HG03039 (cell line): ENCODE measurements at regions not wholly inside any gene's neighbourhood (a gene's known extent, or its start where the extent isn't known, plus 50 kb on each side); places are given as distances from the start of the nearest gene placed in this dataset.

Experiments used
- ATAC-seq: cut with Tn5 transposase; IDR thresholded peaks from one replicate; pipeline ENCODE4 v1.9.1; 2021; ENCODE audit warnings: mild to moderate bottlenecking, moderate library complexity; ENCODE audit not compliant: unreplicated experiment

DNA sequence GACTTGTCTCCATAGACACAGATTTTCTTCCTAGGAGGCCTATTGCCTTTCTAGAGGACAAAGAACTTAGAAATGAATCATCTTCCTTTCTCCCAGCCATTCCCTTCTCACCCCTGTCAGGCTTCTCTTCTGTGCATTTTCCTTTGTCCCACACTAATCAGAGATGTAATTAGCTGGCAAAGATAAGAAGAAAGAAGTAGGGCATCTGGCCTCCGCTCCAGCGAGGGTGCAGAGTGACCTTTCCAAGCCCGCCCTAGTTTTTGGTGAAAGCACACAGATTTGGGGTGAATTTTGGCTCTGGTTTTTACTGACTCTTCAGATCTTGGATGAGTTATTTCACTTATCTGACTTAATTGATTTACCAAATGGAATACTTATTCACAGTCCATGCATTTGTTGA lies 626.5 kb downstream of the ZEB2 start:
- ATAC-seq = no peak

GRCh38 chr2:143891879-143892308 lies 628.0 kb downstream of the ZEB2 start:
- no peak for ATAC-seq

DNA sequence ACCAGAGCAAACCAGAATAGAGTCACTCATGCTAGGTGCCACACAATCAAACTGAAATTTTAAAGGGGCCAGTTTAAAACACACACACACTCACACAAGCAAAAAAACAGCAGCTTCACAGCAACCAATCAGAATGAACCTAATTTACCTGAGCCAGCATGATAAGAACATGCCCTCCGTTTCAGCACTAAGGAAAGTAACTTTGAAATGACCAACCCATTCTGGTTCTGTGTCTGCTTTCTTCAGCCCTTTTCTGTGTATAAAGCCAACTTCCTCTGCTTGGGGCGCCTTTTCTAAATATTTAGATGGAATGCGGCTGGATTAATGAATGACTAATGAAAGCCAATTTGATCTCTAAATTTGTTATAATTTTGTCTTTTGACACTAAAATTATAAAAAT lies 629.1 kb downstream of the ZEB2 start:
- no peak for ATAC-seq

- ATAC-seq = no peak
Measured at GRCh38 chr2:143889216-143889615, 630.7 kb downstream of the ZEB2 start.

DNA sequence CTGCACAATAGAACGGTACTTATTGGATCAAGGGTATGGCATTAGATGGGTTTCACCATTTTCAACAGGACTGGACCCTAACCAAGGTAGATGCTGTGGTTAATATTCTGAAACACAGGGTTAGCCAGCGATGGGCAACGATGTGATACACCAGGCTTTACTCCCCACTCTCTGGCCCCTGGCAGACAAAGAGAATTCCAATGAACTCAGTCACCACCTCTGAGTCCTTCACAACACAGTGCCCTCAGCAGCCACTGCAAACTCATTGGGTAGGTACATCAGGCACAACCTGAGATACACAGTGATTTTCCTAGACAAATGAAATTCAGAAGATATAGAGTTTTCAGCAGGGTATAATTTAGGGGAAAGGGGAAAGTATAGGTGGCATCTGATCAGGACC lies 634.5 kb downstream of the ZEB2 start:
- no peak for ATAC-seq

DNA sequence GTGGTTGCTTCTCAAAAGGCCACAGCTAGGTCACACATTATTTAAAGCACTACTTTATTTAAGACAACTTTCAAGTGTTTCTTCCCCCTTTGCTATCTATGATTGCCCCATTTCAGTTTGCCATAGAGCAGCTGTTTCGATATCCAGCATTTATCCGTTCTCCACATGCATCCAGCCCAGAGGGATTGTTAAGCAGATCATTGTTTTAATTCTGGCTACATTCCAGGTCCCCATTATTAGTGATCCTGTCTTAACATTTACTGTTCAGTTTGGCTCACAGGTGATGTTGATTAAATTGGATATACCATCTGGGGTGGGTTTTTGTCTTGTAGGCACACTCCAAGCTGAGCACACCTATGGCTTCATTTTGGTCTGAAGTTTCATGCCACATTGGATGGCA lies 638.7 kb downstream of the ZEB2 start:
- ATAC-seq = no peak

DNA sequence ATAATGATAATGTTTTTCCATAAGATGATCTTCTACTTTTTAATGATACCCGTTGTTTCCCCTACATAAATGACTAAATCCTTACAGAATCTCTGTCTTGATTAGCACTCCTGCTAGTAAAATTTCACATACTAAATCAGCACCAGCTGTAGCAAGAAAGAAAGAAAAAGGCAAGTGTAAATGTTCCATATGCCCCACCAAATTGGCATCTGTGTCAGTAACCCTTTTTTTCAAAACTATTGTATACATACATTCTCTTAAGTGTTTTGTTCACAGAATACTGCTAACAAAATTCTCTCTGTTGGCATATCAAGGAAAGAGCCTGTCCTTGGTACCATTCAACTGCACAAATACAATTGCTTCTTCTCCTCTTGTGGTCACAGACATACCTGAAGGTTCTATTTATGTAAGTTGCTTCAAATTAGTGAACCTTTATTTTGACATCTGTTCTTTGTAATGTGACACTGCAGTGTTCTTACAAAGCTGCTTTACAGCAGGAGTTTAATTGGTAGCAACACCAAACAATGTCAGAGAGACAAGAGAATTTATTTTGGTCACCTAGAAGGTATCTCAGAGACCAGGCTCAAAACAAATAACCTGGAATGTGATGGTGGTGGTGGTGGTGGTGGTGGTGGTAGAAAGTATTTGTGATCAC lies 641.9 kb downstream of the ZEB2 start:
- no peak for ATAC-seq

DNA sequence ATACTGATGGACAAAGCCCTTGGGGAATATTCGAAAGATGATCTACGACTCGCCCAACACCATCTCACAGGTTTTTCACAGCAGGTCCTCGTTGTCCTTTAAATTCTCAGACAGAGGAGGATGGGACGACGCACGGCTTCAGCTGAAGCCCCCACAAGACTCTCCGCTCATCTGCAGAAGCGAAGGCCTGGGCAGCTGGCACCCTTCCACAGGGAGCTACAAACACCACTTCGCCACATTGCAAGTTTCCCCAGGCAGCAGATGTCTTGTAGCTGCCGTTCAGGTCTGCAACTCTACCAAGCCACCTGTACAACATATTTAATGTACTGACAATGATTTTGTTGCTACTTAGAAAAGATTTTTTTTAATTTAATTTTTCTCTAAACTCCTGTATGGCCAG lies 642.9 kb downstream of the ZEB2 start:
- no peak for ATAC-seq

- ATAC-seq = no peak
Measured at GRCh38 chr2:143875295-143876233, 644.4 kb downstream of the ZEB2 start.

- ATAC-seq = no peak
Measured at GRCh38 chr2:143873886-143874285, 646.0 kb downstream of the ZEB2 start.

GRCh38 chr2:143870696-143871095 lies 649.2 kb downstream of the ZEB2 start:
- ATAC-seq = no peak

- ATAC-seq = no peak
Measured at GRCh38 chr2:143856978-143857377, 662.9 kb downstream of the ZEB2 start.

DNA sequence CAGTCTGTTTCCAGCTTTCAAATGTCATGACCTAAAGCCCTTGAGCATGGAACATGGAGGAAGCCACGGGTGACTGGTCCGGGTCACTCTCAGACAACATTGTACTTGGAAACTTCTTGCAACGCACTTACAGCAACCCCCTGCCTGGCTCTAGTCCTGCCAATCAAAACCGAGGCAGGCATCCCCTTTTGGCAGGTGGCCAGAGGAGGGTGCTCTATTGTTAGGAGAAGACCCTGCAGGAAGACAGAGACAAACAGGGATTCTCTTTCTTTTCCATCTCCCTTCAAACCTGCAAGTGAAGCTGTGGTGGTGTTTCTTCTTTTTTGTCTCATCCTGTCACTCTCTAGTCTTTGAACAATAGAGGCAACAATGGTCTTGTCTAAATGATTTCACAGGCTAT lies 667.2 kb downstream of the ZEB2 start:
- ATAC-seq = no peak

DNA sequence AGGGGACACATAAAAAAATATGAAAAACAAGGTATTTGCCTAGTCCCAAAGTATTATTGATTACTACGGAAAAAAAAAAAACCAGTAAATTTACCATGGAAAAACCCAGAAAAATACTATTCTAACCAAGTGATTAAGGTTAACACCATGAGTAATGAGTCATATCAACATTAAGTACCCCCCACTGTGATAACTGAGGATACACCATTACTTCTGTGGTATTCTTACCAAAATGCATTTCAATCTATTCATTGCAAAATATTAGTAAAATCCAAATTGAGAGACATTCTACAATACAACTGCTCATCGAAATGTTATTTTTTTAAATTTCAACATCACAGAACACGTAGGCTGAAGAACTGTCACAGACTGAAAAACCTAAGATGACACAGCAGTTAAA lies 669.8 kb downstream of the ZEB2 start:
- ATAC-seq = no peak

DNA sequence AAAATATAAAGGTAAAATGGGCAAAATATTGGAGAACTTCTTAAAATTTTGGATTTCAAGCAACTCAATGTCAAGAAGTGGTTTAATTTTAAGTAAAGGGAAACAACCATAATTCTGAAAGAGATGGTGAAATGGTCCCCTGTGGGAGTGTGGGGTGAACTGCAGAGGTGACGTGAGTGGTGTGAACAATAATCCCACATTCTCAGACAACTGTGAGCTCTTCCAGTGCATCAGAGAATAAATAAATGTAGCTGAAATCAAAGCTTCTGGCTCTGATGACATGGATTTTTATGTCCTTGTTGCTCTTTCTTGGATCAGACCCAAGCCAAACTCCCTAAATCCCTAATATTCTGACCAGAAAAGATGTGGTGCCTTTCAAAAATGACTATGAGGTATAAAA lies 672.7 kb downstream of the ZEB2 start:
- no peak for ATAC-seq

- no peak for ATAC-seq
Measured at GRCh38 chr2:143844986-143845385, 674.9 kb downstream of the ZEB2 start.

GRCh38 chr2:143843686-143844085 lies 676.2 kb downstream of the ZEB2 start:
- no peak for ATAC-seq

DNA sequence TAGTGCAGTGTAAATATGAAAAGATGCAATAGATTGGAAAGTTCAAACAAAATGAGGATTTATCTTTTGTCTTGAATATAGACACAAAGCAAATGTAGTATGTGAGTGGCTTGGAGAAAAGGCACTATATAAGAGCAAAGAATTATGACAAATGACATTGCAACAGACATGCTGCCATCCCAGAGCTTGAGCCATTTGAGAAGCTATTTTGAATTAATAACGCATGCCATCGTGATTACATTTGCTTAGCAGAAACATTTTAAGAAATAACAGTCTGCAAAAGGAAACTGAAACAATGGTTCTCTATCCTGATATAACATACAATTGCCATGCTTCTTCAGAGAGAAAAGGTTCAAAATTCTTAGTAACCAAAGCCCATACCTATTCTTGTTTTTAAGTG lies 677.1 kb downstream of the ZEB2 start:
- no peak for ATAC-seq

GRCh38 chr2:143841935-143842334 lies 678.0 kb downstream of the ZEB2 start:
- no peak for ATAC-seq

DNA sequence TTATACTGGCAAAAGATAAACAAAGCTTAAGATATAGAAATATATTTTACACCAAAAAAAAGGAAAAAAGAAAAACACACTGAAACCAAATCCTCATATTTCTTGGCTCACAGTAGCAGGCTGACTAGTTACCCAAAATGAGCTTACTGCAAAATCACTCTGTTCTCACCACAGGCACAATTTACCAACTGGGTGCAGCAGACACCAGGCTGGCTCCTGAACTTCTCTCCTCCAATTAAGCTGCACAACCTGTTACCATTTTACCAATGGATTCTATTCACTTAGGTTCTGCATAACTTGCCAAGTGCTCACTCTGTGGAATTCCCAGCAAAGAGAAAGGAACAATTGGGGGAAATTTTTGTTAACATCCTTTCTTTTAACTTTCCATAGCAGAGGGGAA lies 679.3 kb downstream of the ZEB2 start:
- ATAC-seq = no peak

DNA sequence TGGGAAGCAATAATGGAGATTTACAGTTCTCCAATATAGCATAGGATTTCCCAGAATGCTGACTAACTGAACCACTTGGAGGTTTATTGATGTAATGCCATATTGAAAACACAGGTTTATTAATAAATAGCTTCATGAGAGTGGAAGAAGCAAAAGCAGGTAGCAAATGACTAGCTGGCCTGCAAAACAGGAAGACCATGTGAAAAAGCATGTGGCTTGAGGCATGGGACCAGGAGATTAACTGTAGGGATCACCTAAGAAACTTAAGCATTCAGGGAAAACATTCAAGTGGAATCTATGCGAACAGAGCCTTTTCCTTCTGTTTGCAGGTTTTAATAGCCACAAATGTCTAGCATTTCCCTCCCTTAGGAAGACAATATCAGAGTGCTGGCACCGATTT lies 679.7 kb downstream of the ZEB2 start:
- no peak for ATAC-seq

GRCh38 chr2:143839456-143839855 lies 680.5 kb downstream of the ZEB2 start:
- no peak for ATAC-seq
